ENCODE measurements at regions not wholly inside any gene's neighbourhood (a gene's known extent, or its start where the extent isn't known, plus 50 kb on each side); places are given as distances from the start of the nearest gene placed in this dataset.

- H4K20me1 ChIP-seq (ENCODE audit: insufficient read depth, low read length), result no peaks in the 10 kb centered on the region
- no peak overlapping the region for H3K27ac ChIP-seq (ENCODE audit: low read length)
- no peaks in the 10 kb centered on the region for H3K9me3 ChIP-seq (ENCODE audit: insufficient read depth, low read length, severe bottlenecking)
- TF ChIP-seq, protein P1, sequence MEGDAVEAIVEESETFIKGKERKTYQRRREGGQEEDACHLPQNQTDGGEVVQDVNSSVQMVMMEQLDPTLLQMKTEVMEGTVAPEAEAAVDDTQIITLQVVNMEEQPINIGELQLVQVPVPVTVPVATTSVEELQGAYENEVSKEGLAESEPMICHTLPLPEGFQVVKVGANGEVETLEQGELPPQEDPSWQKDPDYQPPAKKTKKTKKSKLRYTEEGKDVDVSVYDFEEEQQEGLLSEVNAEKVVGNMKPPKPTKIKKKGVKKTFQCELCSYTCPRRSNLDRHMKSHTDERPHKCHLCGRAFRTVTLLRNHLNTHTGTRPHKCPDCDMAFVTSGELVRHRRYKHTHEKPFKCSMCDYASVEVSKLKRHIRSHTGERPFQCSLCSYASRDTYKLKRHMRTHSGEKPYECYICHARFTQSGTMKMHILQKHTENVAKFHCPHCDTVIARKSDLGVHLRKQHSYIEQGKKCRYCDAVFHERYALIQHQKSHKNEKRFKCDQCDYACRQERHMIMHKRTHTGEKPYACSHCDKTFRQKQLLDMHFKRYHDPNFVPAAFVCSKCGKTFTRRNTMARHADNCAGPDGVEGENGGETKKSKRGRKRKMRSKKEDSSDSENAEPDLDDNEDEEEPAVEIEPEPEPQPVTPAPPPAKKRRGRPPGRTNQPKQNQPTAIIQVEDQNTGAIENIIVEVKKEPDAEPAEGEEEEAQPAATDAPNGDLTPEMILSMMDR (IDR thresholded peaks at IDR 0.05; ENCODE audit: borderline replicate concordance, extremely low read depth, low read length, poor library complexity, severe bottlenecking), result no peak
- no peak for TF ChIP-seq EZH2 (IDR thresholded peaks at IDR 0.05; ENCODE audit: borderline replicate concordance, low read depth, low read length, severe bottlenecking)
- H3K79me2 ChIP-seq (ENCODE audit: insufficient read depth, low read length), result no peaks in the 10 kb centered on the region
- no peak overlapping the region for H3K4me3 ChIP-seq (ENCODE audit: low read depth in 1 of 2, low read length in 2 of 2)
- DNase-seq, result no peak
- no peak overlapping the region for H2AFZ ChIP-seq (ENCODE audit: low read depth, low read length)
- no peak for ATAC-seq (ENCODE audit: insufficient read depth, low read depth)
- no peak overlapping the region for H3K4me2 ChIP-seq (ENCODE audit: insufficient read depth, low read length)
- no peaks in the 10 kb centered on the region for H3K27me3 ChIP-seq (ENCODE audit: insufficient read depth, low read length, poor library complexity)
- H3K4me1 ChIP-seq (ENCODE audit: insufficient read depth, low read length), result no peaks in the 10 kb centered on the region
- peaks cover 18% of the 10 kb centered on the region for H3K36me3 ChIP-seq (ENCODE audit: insufficient read depth, low read length)
- no peak overlapping the region for H3K9ac ChIP-seq (ENCODE audit: low read depth, low read length)
These were observed 124.2 kb downstream of the BCL2L11 start for GRCh38 chr2:111244864-111245263.

GRCh38 chr2:111246620-111247061, 125.9 kb downstream of the BCL2L11 start:
- Histone ChIP-seq H2AFZ (ENCODE audit: low read depth, low read length) (no peak overlapping the region), H3K27ac (ENCODE audit: low read length) (no peak overlapping the region), H3K4me1 (ENCODE audit: insufficient read depth, low read length) (no peaks in the 10 kb centered on the region), H3K9me3 (ENCODE audit: insufficient read depth, low read length, severe bottlenecking) (peaks cover 3% of the 10 kb centered on the region), H3K79me2 (ENCODE audit: insufficient read depth, low read length) (no peaks in the 10 kb centered on the region), H3K36me3 (ENCODE audit: insufficient read depth, low read length) (peaks cover 18% of the 10 kb centered on the region), H3K9ac (ENCODE audit: low read depth, low read length) (no peak overlapping the region), H3K27me3 (ENCODE audit: insufficient read depth, low read length, poor library complexity) (no peaks in the 10 kb centered on the region), H4K20me1 (ENCODE audit: insufficient read depth, low read length) (no peaks in the 10 kb centered on the region), H3K4me2 (ENCODE audit: insufficient read depth, low read length) (no peak overlapping the region), H3K4me3 (ENCODE audit: low read depth in 1 of 2, low read length in 2 of 2) (no peak overlapping the region)
- TF ChIP-seq EZH2 (IDR thresholded peaks at IDR 0.05; ENCODE audit: borderline replicate concordance, low read depth, low read length, severe bottlenecking), result no peak
- TF ChIP-seq, protein P1 (IDR thresholded peaks at IDR 0.05; ENCODE audit: borderline replicate concordance, extremely low read depth, low read length, poor library complexity, severe bottlenecking), result no peak
- DNase-seq (no peak), ATAC-seq (ENCODE audit: insufficient read depth, low read depth) (no peak)

DNA sequence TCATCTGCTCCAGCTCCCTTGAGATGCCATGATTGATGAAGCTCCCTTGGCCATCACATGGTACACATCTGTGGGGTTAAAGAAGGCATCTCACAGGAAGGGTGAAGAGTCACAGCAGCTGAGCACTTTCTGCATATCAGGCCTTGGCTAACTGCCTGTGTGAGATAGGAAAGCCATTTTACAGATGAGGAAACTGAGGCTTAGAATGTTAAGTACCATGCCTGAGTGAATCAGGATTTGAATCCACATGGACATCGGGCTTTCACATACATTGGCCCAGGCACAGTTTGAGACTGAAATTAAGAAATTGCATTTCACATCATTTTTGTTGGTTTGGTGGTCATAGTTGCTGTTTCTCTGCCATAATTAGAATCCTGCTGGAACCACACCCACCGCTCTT, 126.8 kb downstream of the BCL2L11 start:
- ATAC-seq (ENCODE audit: insufficient read depth, low read depth), result no peak
- Histone ChIP-seq H3K9me3 (ENCODE audit: insufficient read depth, low read length, severe bottlenecking) (peaks cover 5% of the 10 kb centered on the region), H2AFZ (ENCODE audit: low read depth, low read length) (no peak overlapping the region), H4K20me1 (ENCODE audit: insufficient read depth, low read length) (no peaks in the 10 kb centered on the region), H3K36me3 (ENCODE audit: insufficient read depth, low read length) (peaks cover 18% of the 10 kb centered on the region), H3K27me3 (ENCODE audit: insufficient read depth, low read length, poor library complexity) (no peaks in the 10 kb centered on the region), H3K79me2 (ENCODE audit: insufficient read depth, low read length) (no peaks in the 10 kb centered on the region), H3K4me2 (ENCODE audit: insufficient read depth, low read length) (no peak overlapping the region), H3K4me3 (ENCODE audit: low read depth in 1 of 2, low read length in 2 of 2) (no peak overlapping the region), H3K9ac (ENCODE audit: low read depth, low read length) (no peak overlapping the region), H3K27ac (ENCODE audit: low read length) (no peak overlapping the region), H3K4me1 (ENCODE audit: insufficient read depth, low read length) (no peaks in the 10 kb centered on the region)
- TF ChIP-seq EZH2 (IDR thresholded peaks at IDR 0.05; ENCODE audit: borderline replicate concordance, low read depth, low read length, severe bottlenecking), result no peak
- TF ChIP-seq, protein P1 (IDR thresholded peaks at IDR 0.05; ENCODE audit: borderline replicate concordance, extremely low read depth, low read length, poor library complexity, severe bottlenecking), result no peak
- DNase-seq, result no peak

DNA sequence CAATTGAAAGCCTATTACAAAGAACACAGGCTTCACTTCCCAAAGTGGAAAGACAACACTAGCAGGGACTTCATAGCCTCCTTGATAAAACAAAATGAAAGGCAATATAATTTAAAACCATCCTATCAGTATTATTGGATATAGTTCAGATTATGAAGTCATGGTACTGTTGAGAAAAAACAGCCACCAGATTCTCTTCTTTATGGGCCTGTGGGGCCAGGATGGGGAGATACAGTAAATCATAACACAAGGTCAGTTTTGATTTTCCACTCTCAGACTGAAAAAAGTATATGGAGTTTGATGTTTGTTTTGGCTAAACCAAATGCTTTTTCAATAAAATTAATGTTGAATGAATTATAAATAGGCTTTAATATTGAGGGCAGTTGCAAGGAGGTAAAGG, 129.1 kb downstream of the BCL2L11 start:
- H2AFZ ChIP-seq (ENCODE audit: low read depth, low read length), result no peak overlapping the region
- no peak overlapping the region for H3K9ac ChIP-seq (ENCODE audit: low read depth, low read length)
- peaks cover 18% of the 10 kb centered on the region for H3K36me3 ChIP-seq (ENCODE audit: insufficient read depth, low read length)
- no peaks in the 10 kb centered on the region for H3K27me3 ChIP-seq (ENCODE audit: insufficient read depth, low read length, poor library complexity)
- DNase-seq (no peak), ATAC-seq (ENCODE audit: insufficient read depth, low read depth) (no peak)
- no peaks in the 10 kb centered on the region for H4K20me1 ChIP-seq (ENCODE audit: insufficient read depth, low read length)
- H3K4me1 ChIP-seq (ENCODE audit: insufficient read depth, low read length), result no peaks in the 10 kb centered on the region
- TF ChIP-seq, protein P1 (IDR thresholded peaks at IDR 0.05; ENCODE audit: borderline replicate concordance, extremely low read depth, low read length, poor library complexity, severe bottlenecking), result no peak
- no peak for TF ChIP-seq EZH2 (IDR thresholded peaks at IDR 0.05; ENCODE audit: borderline replicate concordance, low read depth, low read length, severe bottlenecking)
- H3K27ac ChIP-seq (ENCODE audit: low read length), result no peak overlapping the region
- H3K4me3 ChIP-seq (ENCODE audit: low read depth in 1 of 2, low read length in 2 of 2), result no peak overlapping the region
- peaks cover 7% of the 10 kb centered on the region for H3K9me3 ChIP-seq (ENCODE audit: insufficient read depth, low read length, severe bottlenecking)
- no peak overlapping the region for H3K4me2 ChIP-seq (ENCODE audit: insufficient read depth, low read length)
- H3K79me2 ChIP-seq (ENCODE audit: insufficient read depth, low read length), result no peaks in the 10 kb centered on the region
